Common myeloid progenitor, CD34-positive (primary cell): ENCODE measurements at regions not wholly inside any gene's neighbourhood (a gene's known extent, or its start where the extent isn't known, plus 50 kb on each side); places are given as distances from the start of the nearest gene placed in this dataset.

Source experiments
- CTCF ChIA-PET: fragments of 350-600 bp; sonication (Branson Sonifier 250); formaldehyde crosslinking; loops from one replicate; lab custom pipeline; 2021; ENCODE audit warnings: antibody characterized with exemption; lab: Charles Lee
- POLR2A ChIA-PET: fragments of 350-600 bp; sonication (Branson Sonifier 250); formaldehyde crosslinking; loops from one replicate; lab custom pipeline; 2021; ENCODE audit warnings: antibody characterized with exemption; lab: Charles Lee
- DNase-seq, 3 donors: peaks; one replicate each; pipeline versions ENCODE4 v3.0.0 to v3.0.0-alpha.2; 2013
- H3K27ac ChIP-seq, 2 experiments: 1 replicate in 1 of 2; 2 replicates in 1 of 2; pipeline ENCODE4 v1.7.0; 2013; ENCODE audit warnings: inconsistent platforms in 2 of 2, low read length in 2 of 2, mild to moderate bottlenecking in 2 of 2, low read depth in 1 of 2, moderate library complexity in 1 of 2; ENCODE audit not compliant: severe bottlenecking in 2 of 2, insufficient read depth in 1 of 2, poor library complexity in 1 of 2
- H3K27me3 ChIP-seq, 5 experiments: replicated peaks in 2 of 5; 1 replicate in 3 of 5; 2 replicates in 2 of 5; pipeline versions ENCODE4 v1.6.1 to v1.7.0; 2013; ENCODE audit warnings: low read length in 4 of 5, mild to moderate bottlenecking in 2 of 5, moderate library complexity in 2 of 5, inconsistent platforms in 1 of 5; ENCODE audit not compliant: insufficient read depth in 5 of 5, control insufficient read depth in 4 of 5
- H3K36me3 ChIP-seq, 4 experiments: 1 replicate in 2 of 4; 2 replicates in 2 of 4; pipeline versions ENCODE4 v1.6.1 to v1.7.0; 2013; ENCODE audit warnings: low read length in 3 of 4, control low read depth in 1 of 4, mild to moderate bottlenecking in 1 of 4; ENCODE audit not compliant: control insufficient read depth in 4 of 4, insufficient read depth in 4 of 4
- H3K4me1 ChIP-seq, 4 experiments: 1 replicate in 3 of 4; 2 replicates in 1 of 4; pipeline versions ENCODE4 v1.6.1 to v1.7.1; 2013; ENCODE audit warnings: low read length in 3 of 4, mild to moderate bottlenecking in 3 of 4, control low read depth in 1 of 4, inconsistent platforms in 1 of 4, moderate library complexity in 1 of 4; ENCODE audit not compliant: control insufficient read depth in 4 of 4, insufficient read depth in 4 of 4; ENCODE audit errors: control extremely low read depth in 1 of 4
- H3K4me3 ChIP-seq, 7 experiments: 1 replicate in 4 of 7; 2 replicates in 3 of 7; pipeline versions ENCODE4 v1.5.1 to v1.7.0; 2013; ENCODE audit warnings: mild to moderate bottlenecking in 7 of 7, low read length in 6 of 7, moderate library complexity in 6 of 7, inconsistent platforms in 2 of 7, low read depth in 2 of 7, control low read depth in 1 of 7; ENCODE audit not compliant: insufficient read depth in 4 of 7, control insufficient read depth in 1 of 7; ENCODE audit errors: extremely low read depth in 1 of 7
- H3K9me3 ChIP-seq, 5 experiments: 1 replicate in 4 of 5; 2 replicates in 1 of 5; pipeline versions ENCODE4 v1.6.1 to v1.7.1; 2013; ENCODE audit warnings: low read length in 4 of 5, mild to moderate bottlenecking in 2 of 5, inconsistent platforms in 1 of 5, low read depth in 1 of 5, moderate library complexity in 1 of 5; ENCODE audit not compliant: control insufficient read depth in 4 of 5, insufficient read depth in 2 of 5; ENCODE audit errors: control extremely low read depth in 1 of 5
- WGBS: methylation state at CpG from one replicate; pipeline ENCODE4 v1.1.5; 2013; ENCODE audit not compliant: insufficient coverage; 5-methylcytosine and 5-hydroxymethylcytosine counted together

DNA sequence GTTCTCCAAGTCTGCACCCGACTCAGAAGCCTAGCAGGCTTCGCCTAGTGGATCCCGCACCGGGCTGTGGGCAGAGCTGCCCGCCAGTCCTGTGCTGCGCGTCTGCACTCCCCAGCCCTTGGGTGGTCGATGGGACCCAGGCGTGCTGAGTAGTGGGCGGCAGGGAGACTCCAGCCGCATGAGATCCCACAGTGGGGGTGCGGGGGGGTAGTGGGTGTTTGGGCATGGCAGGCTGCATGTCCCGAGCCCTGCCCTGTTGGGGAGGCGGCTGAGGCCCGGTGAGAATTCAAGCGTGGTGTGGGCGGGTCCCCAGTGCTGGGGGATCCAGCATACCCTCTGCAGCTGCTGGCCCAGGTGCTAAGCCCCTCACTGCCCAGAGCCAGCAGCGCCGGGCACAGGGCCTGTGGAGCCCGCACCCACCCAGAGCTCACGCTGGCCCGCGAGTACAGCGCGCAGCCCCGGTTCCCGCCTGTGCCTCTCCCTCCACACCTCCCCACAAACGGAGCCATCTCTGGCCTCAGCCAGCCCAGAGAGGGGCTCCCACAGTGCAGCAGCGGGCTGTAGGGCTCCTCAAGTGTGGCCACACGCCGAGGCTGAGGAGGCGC is 53.9 kb upstream of the BNC2 start:
- Histone ChIP-seq H3K4me3 (no peak overlapping the region), H3K4me1 (no peaks in the 10 kb centered on the region), H3K27ac (no peak overlapping the region), H3K36me3 (no peaks in the 10 kb centered on the region), H3K9me3 (peaks cover 0 to 2% (median 0%) of the 10 kb centered on the region in 5 experiments), H3K27me3 (no peaks in the 10 kb centered on the region)
- WGBS = 99% methylated on average over 18 of the region's 32 CpGs
- CTCF ChIA-PET = interaction anchor here (1.0 kb wide), 1 partner anchor 29 kb away, joined by 3 read pairs; no protein-coding TSS in a partner anchor
- no peak for DNase-seq
- POLR2A ChIA-PET = no interaction called here

DNA sequence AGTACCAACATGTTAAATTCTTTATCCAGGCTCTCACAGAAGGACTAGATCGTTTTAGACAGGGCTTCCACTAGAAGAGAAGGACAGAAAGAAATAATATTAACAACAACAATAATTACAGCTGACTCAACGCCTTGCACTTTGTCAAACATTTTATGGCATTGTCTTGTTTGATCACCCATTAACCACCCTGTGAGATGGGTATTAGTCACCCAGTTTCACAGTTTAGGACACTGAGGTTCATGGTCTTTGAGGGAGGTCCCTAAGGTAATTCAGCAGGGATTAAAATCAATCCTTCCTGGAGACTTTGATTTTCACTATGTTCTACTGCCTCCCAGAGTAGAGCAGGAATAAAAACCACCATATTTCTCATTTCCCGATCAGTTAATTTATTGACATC is 51.4 kb upstream of the BNC2 start:
- no peak for DNase-seq
- H3K4me3 ChIP-seq = no peak overlapping the region
- WGBS = 86% methylated on average over 1 of the region's 3 CpGs
- ChIA-PET POLR2A (no interaction called here), CTCF (no interaction called here)
- no peaks in the 10 kb centered on the region for H3K4me1 ChIP-seq
- no peaks in the 10 kb centered on the region for H3K36me3 ChIP-seq
- H3K27ac ChIP-seq = no peak overlapping the region
- peaks cover 0 to 2% (median 0%) of the 10 kb centered on the region in 5 experiments for H3K9me3 ChIP-seq
- H3K27me3 ChIP-seq = no peaks in the 10 kb centered on the region
